Caco-2 (cell line): ENCODE measurements at regions not wholly inside any gene's neighbourhood (a gene's known extent, or its start where the extent isn't known, plus 50 kb on each side); places are given as distances from the start of the nearest gene placed in this dataset.

Experiments
- BruUV-seq: library from RNA; stranded (reverse); fragments of 400-500 nt; replicated peaks from 2 replicates; lab custom pipeline; 2021; lab: Mats Ljungman, UMichigan
- CTCF ChIA-PET: fragments of 300-600 bp; sonication (Branson Sonifier 250); formaldehyde crosslinking; loops from one replicate; lab custom pipeline; 2022; ENCODE audit warnings: antibody characterized with exemption; lab: Charles Lee
- POLR2A ChIA-PET: fragments of 300-600 bp; sonication (Branson Sonifier 250); formaldehyde crosslinking; loops from one replicate; lab custom pipeline; 2022; ENCODE audit warnings: antibody characterized with exemption; lab: Charles Lee
- DNase-seq, 2 experiments: peaks; one replicate each; pipeline versions ENCODE4 v3.0.0 to v3.0.0-alpha.2; 2020 to 2022
- H3K27me3 ChIP-seq: replicated peaks from 2 replicates; pipeline ENCODE4 v1.6.0; 2011; ENCODE audit warnings: low read length; ENCODE audit not compliant: control insufficient read depth, insufficient read depth
- H3K36me3 ChIP-seq: 2 replicates; pipeline ENCODE4 v1.5.1; 2011; ENCODE audit warnings: low read length; ENCODE audit not compliant: control insufficient read depth, insufficient read depth
- H3K4me1 ChIP-seq: fragments of 250-450 bp; sonication (Bioruptor Pico); 2 replicates; pipeline ENCODE4 v1.5.1; 2020; ENCODE audit warnings: mild to moderate bottlenecking
- H3K4me3 ChIP-seq: 2 replicates; pipeline ENCODE4 v1.5.1; 2011; ENCODE audit warnings: low read depth, mild to moderate bottlenecking, control low read depth, low read length
- H3K9me3 ChIP-seq: fragments of 250-450 bp; sonication (Bioruptor Pico); 2 replicates; pipeline ENCODE4 v1.5.1; 2020; ENCODE audit warnings: mild to moderate bottlenecking, moderate library complexity
- H3K27ac Mint-ChIP-seq: one replicate; pipeline ENCODE4 v1.8.0; 2022; ENCODE audit warnings: mixed read lengths; ENCODE audit not compliant: unreplicated experiment
- H3K27me3 Mint-ChIP-seq: one replicate; pipeline ENCODE4 v1.8.0; 2022; ENCODE audit warnings: mixed read lengths; ENCODE audit not compliant: insufficient read depth, unreplicated experiment
- H3K36me3 Mint-ChIP-seq: one replicate; pipeline ENCODE4 v1.8.0; 2022; ENCODE audit warnings: mild to moderate bottlenecking, mixed read lengths; ENCODE audit not compliant: insufficient read depth, unreplicated experiment
- H3K4me1 Mint-ChIP-seq: one replicate; pipeline ENCODE4 v1.8.0; 2022; ENCODE audit warnings: low read depth, mixed read lengths; ENCODE audit not compliant: unreplicated experiment
- H3K4me3 Mint-ChIP-seq: one replicate; pipeline ENCODE4 v1.8.0; 2022; ENCODE audit warnings: mild to moderate bottlenecking, moderate library complexity, mixed read lengths; ENCODE audit not compliant: unreplicated experiment
- H3K9me3 Mint-ChIP-seq: one replicate; pipeline ENCODE4 v1.8.0; 2022; ENCODE audit warnings: mixed read lengths; ENCODE audit not compliant: unreplicated experiment
- CTCF ChIP-seq, 2 experiments: fragments of 200-600 bp in 1 of 2; IDR thresholded peaks; 1 replicate in 1 of 2; 2 replicates in 1 of 2; pipeline versions ENCODE4 v1.5.1 to v1.8.0; 2011 to 2022; ENCODE audit warnings: antibody characterized with exemption in 1 of 2, control low read depth in 1 of 2, inconsistent platforms in 1 of 2, low read depth in 1 of 2, low read length in 1 of 2, mild to moderate bottlenecking in 1 of 2, moderate library complexity in 1 of 2; ENCODE audit not compliant: insufficient read depth in 1 of 2, severe bottlenecking in 1 of 2, unreplicated experiment in 1 of 2
- intact Hi-C: fragments of 100-400 bp; cut with micrococcal nuclease; formaldehyde crosslinking; loops from one replicate; pipeline ENCODE4 v1.10.0; 2022; ENCODE audit not compliant: unreplicated experiment

GRCh38 chr20:36099106-36099505 lies 55.4 kb upstream of the EPB41L1 start:
- Histone ChIP-seq H3K4me3 (no peak overlapping the region), H3K9me3 (no peaks in the 10 kb centered on the region), H3K27me3 (no peaks in the 10 kb centered on the region), H3K4me1 (peaks cover 61% of the 10 kb centered on the region), H3K36me3 (no peaks in the 10 kb centered on the region)
- peaks cover 38% of the 10 kb centered on the region for H3K4me1 Mint-ChIP-seq
- ChIA-PET POLR2A (interaction anchor here (1.1 kb wide), 1 partner anchor 10 kb away, joined by 3 read pairs; no protein-coding TSS in a partner anchor), CTCF (interaction anchor here (1.4 to 1.7 kb wide), 2 partner anchors 39 to 108 kb away, joined by 3 to 4 read pairs; no protein-coding TSS in a partner anchor)
- no peak overlapping the region for H3K27ac Mint-ChIP-seq
- no peaks in the 10 kb centered on the region for H3K9me3 Mint-ChIP-seq
- no peak for TF ChIP-seq CTCF (IDR thresholded peaks at IDR 0.05; ENCODE audit: insufficient read depth in 1 of 2, low read depth in 1 of 2, low read length in 1 of 2, severe bottlenecking in 1 of 2, unreplicated experiment in 1 of 2)
- intact Hi-C loops = no loop called here
- H3K36me3 Mint-ChIP-seq = peaks cover 2% of the 10 kb centered on the region
- no peaks in the 10 kb centered on the region for H3K27me3 Mint-ChIP-seq
- DNase-seq = no peak
- BruUV-seq = no TSS peak
- no peak overlapping the region for H3K4me3 Mint-ChIP-seq

- H3K36me3 ChIP-seq = no peaks in the 10 kb centered on the region
- Mint-ChIP-seq H3K27me3 (no peaks in the 10 kb centered on the region), H3K4me1 (peaks cover 33% of the 10 kb centered on the region), H3K27ac (no peak overlapping the region), H3K9me3 (no peaks in the 10 kb centered on the region), H3K36me3 (peaks cover 14% of the 10 kb centered on the region), H3K4me3 (no peak overlapping the region)
- no peaks in the 10 kb centered on the region for H3K27me3 ChIP-seq
- no peak overlapping the region for H3K4me3 ChIP-seq
- BruUV-seq = no TSS peak
- DNase-seq = peak; percentile 62 to 76
- TF ChIP-seq CTCF (IDR thresholded peaks at IDR 0.05; ENCODE audit: insufficient read depth in 1 of 2, low read depth in 1 of 2, low read length in 1 of 2, severe bottlenecking in 1 of 2, unreplicated experiment in 1 of 2) = no peak
- H3K4me1 ChIP-seq = peaks cover 55% of the 10 kb centered on the region
- intact Hi-C loops = no loop called here
- no peaks in the 10 kb centered on the region for H3K9me3 ChIP-seq
- ChIA-PET POLR2A (interaction anchor here (0.7 to 1.1 kb wide), 3 partner anchors 10 to 108 kb away, joined by 3 to 4 read pairs (median 3); no protein-coding TSS in a partner anchor), CTCF (interaction anchor here (0.6 to 1.0 kb wide), 6 partner anchors 36 to 147 kb away, joined by 3 to 5 read pairs (median 4); partner anchors contain the start of gene SCAND1)
Measured at GRCh38 chr20:36101192-36101591, 53.3 kb upstream of the EPB41L1 start.

GRCh38 chr20:36102306-36102705 lies 52.2 kb upstream of the EPB41L1 start:
- H3K4me3 ChIP-seq = no peak overlapping the region
- peaks cover 50% of the 10 kb centered on the region for H3K4me1 ChIP-seq
- intact Hi-C loops = no loop called here
- H3K9me3 ChIP-seq = no peaks in the 10 kb centered on the region
- no peaks in the 10 kb centered on the region for H3K9me3 Mint-ChIP-seq
- no peaks in the 10 kb centered on the region for H3K36me3 ChIP-seq
- H3K4me3 Mint-ChIP-seq = no peak overlapping the region
- no peak for DNase-seq
- H3K36me3 Mint-ChIP-seq = peaks cover 20% of the 10 kb centered on the region
- no TSS peak for BruUV-seq
- H3K4me1 Mint-ChIP-seq = peaks cover 26% of the 10 kb centered on the region
- POLR2A ChIA-PET = interaction anchor here (0.6 to 1.0 kb wide), 3 partner anchors 10 to 148 kb away, joined by 3 read pairs; partner anchors contain the start of gene SCAND1
- TF ChIP-seq CTCF (IDR thresholded peaks at IDR 0.05; ENCODE audit: insufficient read depth in 1 of 2, low read depth in 1 of 2, low read length in 1 of 2, severe bottlenecking in 1 of 2, unreplicated experiment in 1 of 2) = no peak
- H3K27me3 ChIP-seq = no peaks in the 10 kb centered on the region
- H3K27me3 Mint-ChIP-seq = no peaks in the 10 kb centered on the region
- CTCF ChIA-PET = interaction anchor here (0.6 to 2.2 kb wide), 4 partner anchors 36 to 350 kb away, joined by 4 to 8 read pairs (median 6); no protein-coding TSS in a partner anchor
- peak overlapping the region; percentile 38 for H3K27ac Mint-ChIP-seq
